ENCODE measurements at regions not wholly inside any gene's neighbourhood (a gene's known extent, or its start where the extent isn't known, plus 50 kb on each side); places are given as distances from the start of the nearest gene placed in this dataset.
"Not testable (repeated sequence)": the region's sequence is repeated elsewhere in the genome, so short reads cannot be mapped to it uniquely, and the experiment has no call there.

GRCh38 chr18:9022397-9023155, 79.9 kb upstream of the NDUFV2 start:
- H3K4me3 ChIP-seq (ENCODE audit: low read depth in 1 of 3, low read length in 3 of 3) = no peak overlapping the region
- no peaks in the 10 kb centered on the region for H3K36me3 ChIP-seq (ENCODE audit: control insufficient read depth in 4 of 4, insufficient read depth in 3 of 4, low read depth in 1 of 4, low read length in 3 of 4)
- H3K27ac ChIP-seq (ENCODE audit: low read depth in 1 of 2, low read length in 2 of 2) = no peak overlapping the region
- H3K27me3 ChIP-seq (ENCODE audit: control insufficient read depth in 4 of 4, insufficient read depth in 4 of 4, low read length in 3 of 4) = no peaks in the 10 kb centered on the region
- no peak for DNase-seq (ENCODE audit: low spot score)
- H3K9ac ChIP-seq (ENCODE audit: low read depth in 1 of 2, low read length in 2 of 2) = no peak overlapping the region
- TF ChIP-seq SP1 (IDR thresholded peaks at IDR 0.05) (no peak), HNF4G (IDR thresholded peaks at IDR 0.05) (no peak), MAX (IDR thresholded peaks at IDR 0.05) (no peak), CTCF (IDR thresholded peaks at IDR 0.05; ENCODE audit: low read depth, low read length, missing input control) (no peak), EGR1 (IDR thresholded peaks at IDR 0.05; ENCODE audit: low read depth in 2 of 2) (no peak), HNF4A (conservative IDR thresholded peaks at IDR 0.05) (no peak), YY1 (IDR thresholded peaks at IDR 0.05) (no peak), ZBTB33 (IDR thresholded peaks at IDR 0.05) (no peak), FOXA1 (IDR thresholded peaks at IDR 0.05) (no peak), RXRA (IDR thresholded peaks at IDR 0.05) (no peak)
- no peaks in the 10 kb centered on the region for H3K4me1 ChIP-seq (ENCODE audit: control insufficient read depth in 4 of 4, insufficient read depth in 4 of 4, low read length in 3 of 4)
- peaks cover 0 to 2% (median 0%) of the 10 kb centered on the region in 4 donors for H3K9me3 ChIP-seq (ENCODE audit: control insufficient read depth in 4 of 4, low read length in 3 of 4)
- WGBS = 82% methylated on average over 8 of the region's 8 CpGs

GRCh38 chr18:9024031-9024646, 78.4 kb upstream of the NDUFV2 start:
- WGBS = 98% methylated on average over 15 of the region's 18 CpGs
- not testable (repeated sequence) for H3K9me3 ChIP-seq (ENCODE audit: control insufficient read depth in 4 of 4, low read length in 3 of 4); DNase-seq (ENCODE audit: low spot score); H3K27me3 ChIP-seq (ENCODE audit: control insufficient read depth in 4 of 4, insufficient read depth in 4 of 4, low read length in 3 of 4); H3K4me1 ChIP-seq (ENCODE audit: control insufficient read depth in 4 of 4, insufficient read depth in 4 of 4, low read length in 3 of 4); H3K27ac ChIP-seq (ENCODE audit: low read depth in 1 of 2, low read length in 2 of 2); H3K4me3 ChIP-seq (ENCODE audit: low read depth in 1 of 3, low read length in 3 of 3); H3K36me3 ChIP-seq (ENCODE audit: control insufficient read depth in 4 of 4, insufficient read depth in 3 of 4, low read depth in 1 of 4, low read length in 3 of 4); H3K9ac ChIP-seq (ENCODE audit: low read depth in 1 of 2, low read length in 2 of 2)

GRCh38 chr18:9025091-9025838, 77.2 kb upstream of the NDUFV2 start:
- H3K4me3 ChIP-seq (ENCODE audit: low read depth in 1 of 3, low read length in 3 of 3) = no peak overlapping the region
- no peaks in the 10 kb centered on the region for H3K4me1 ChIP-seq (ENCODE audit: control insufficient read depth in 4 of 4, insufficient read depth in 4 of 4, low read length in 3 of 4)
- H3K9me3 ChIP-seq (ENCODE audit: control insufficient read depth in 4 of 4, low read length in 3 of 4) = no peaks in the 10 kb centered on the region
- no peak overlapping the region for H3K27ac ChIP-seq (ENCODE audit: low read depth in 1 of 2, low read length in 2 of 2)
- WGBS = 68% methylated on average over 4 of the region's 4 CpGs
- H3K27me3 ChIP-seq (ENCODE audit: control insufficient read depth in 4 of 4, insufficient read depth in 4 of 4, low read length in 3 of 4) = no peaks in the 10 kb centered on the region
- H3K9ac ChIP-seq (ENCODE audit: low read depth in 1 of 2, low read length in 2 of 2) = no peak overlapping the region
- DNase-seq (ENCODE audit: low spot score) = no peak
- no peaks in the 10 kb centered on the region for H3K36me3 ChIP-seq (ENCODE audit: control insufficient read depth in 4 of 4, insufficient read depth in 3 of 4, low read depth in 1 of 4, low read length in 3 of 4)
- TF ChIP-seq GABPA (IDR thresholded peaks at IDR 0.05 in 1 of 2, conservative IDR thresholded peaks at IDR 0.05 in 1 of 2) (no peak), TAF1 (conservative IDR thresholded peaks at IDR 0.05) (no peak), JUND (IDR thresholded peaks at IDR 0.05) (no peak), RAD21 (IDR thresholded peaks at IDR 0.05) (no peak), SP1 (IDR thresholded peaks at IDR 0.05) (no peak), MAX (IDR thresholded peaks at IDR 0.05) (no peak), REST (IDR thresholded peaks at IDR 0.05) (no peak), ATF3 (IDR thresholded peaks at IDR 0.05) (no peak), RXRA (IDR thresholded peaks at IDR 0.05) (no peak), HNF4A (conservative IDR thresholded peaks at IDR 0.05) (no peak), EGR1 (IDR thresholded peaks at IDR 0.05; ENCODE audit: low read depth in 2 of 2) (no peak)
